NCI-H146 treated with DMSO at 0.1 percent for 48 hours (cell line): ENCODE measurements at regions not wholly inside any gene's neighbourhood (a gene's known extent, or its start where the extent isn't known, plus 50 kb on each side); places are given as distances from the start of the nearest gene placed in this dataset.

ENCODE experiments used
- DNase-seq: peaks from one replicate; lab custom pipeline; 2025; ENCODE audit not compliant: unreplicated experiment; lab: John Stamatoyannopoulos, UW

GRCh38 chr4:137468836-137469235, 63.5 kb downstream of the PCDH18 start:
- no peak for DNase-seq

GRCh38 chr4:137467537-137467936, 64.8 kb downstream of the PCDH18 start:
- DNase-seq: no peak

DNA sequence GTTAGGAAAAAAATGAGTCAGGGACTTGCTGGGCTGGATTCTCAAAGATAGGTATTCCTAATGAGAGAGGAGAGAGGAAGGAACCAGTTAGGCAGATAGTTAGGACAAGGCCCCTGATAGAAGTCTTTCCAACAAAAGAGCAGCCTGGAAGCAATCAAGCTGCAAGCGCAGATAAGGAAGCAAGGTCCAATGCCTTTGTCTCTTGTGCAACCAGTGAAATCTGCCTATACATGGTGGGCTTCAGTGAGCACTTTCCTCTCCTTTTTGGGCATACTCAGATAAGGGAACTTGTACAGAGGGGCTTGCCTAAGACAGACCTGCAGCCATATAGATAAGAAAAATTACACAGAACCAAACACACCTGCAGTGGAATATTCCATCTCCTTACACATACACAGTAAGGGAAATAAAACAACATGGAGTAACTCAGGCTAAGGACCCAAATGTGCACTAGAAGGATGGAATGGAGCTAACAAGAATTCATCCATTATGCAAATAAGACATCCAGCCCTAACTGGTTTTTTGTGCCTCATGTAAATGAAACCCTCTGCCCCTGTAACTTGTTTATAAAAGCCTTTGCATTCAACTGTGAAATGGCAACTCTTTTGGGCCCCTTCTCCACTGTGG, 68.8 kb downstream of the PCDH18 start:
- DNase-seq: no peak

DNA sequence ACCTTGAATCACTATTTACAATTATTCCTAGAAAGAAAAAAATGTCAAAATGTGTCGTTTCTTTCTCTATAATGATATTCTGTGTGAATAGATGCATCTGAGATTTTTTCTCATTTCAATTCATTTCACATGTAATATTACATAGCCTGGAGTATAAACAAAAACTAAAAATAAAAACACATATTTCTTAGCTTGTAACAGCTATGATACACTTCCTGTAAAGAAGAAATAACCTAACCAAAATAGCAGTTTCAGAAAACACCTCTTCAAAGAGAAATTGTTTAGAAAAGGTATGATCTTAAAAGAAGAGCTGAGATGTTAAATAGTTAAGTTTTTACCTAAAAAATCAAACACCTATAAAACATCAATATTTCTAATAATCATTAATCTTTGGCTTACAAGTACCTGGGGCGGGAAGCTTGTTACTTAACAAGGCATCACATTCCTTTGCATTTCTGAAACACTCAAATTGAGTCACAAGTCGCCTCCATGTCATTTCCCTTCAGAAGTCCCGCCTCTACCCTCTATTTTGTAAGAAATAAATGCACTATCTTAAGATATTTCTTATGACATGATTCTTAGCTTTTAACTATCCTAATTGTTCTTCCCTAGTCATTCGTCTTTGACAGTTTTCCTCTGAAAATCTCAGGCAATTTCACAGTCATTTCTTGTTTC, 76.5 kb downstream of the PCDH18 start:
- DNase-seq: no peak

DNA sequence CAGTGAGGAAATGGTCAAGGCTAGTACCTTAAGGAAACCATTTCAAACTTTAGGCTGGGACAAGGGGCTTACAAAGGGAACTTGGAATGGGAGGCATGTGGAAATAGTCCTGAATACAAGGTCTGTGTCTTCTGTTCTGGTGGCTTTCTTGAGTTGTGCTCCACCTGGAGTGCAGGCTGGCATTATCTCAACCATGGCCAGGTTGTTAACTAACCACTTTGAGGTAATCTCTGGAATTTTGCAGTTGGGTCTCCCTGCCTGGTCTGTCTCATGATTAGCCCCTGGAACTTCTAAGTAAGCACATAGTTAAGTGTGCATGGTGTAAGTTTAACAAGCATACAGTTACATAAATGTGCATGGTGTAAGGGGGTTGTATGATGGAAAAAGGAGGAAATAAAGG, 77.5 kb downstream of the PCDH18 start:
- no peak for DNase-seq

GRCh38 chr4:137452799-137453198, 79.5 kb downstream of the PCDH18 start:
- no peak for DNase-seq

DNA sequence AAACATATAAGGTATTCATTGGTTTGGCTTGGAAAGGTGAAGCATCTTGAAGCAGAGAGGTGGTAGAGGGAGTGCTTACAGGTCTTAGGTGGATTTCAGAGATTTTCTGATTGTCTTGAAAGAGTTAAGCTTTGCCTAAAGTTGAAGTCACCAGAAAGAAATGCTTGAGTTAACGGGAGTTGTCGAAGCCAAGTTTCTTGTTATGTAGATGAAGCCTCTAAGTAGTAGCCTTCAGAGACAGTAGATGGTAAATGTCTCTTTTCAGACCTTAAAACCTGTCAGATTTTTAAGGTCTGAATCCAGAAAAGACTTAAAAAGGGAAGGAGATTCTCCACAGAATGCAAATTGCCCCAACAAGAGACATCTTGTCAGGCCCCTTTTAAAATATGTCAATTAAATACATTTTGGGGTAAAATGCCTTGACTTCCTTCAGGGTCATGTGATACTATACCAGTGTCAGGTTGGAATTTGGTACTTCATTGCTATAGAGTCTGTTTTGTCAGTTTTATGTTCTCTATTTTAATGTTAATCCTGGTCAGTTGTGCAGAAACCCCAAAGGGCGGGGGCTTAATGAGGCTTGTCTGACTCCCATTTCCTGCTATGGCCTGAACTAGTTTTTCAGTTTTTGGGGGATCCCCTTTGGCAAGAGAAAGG, 81.0 kb downstream of the PCDH18 start:
- no peak for DNase-seq

GRCh38 chr4:137448402-137448801, 83.9 kb downstream of the PCDH18 start:
- DNase-seq: no peak

DNA sequence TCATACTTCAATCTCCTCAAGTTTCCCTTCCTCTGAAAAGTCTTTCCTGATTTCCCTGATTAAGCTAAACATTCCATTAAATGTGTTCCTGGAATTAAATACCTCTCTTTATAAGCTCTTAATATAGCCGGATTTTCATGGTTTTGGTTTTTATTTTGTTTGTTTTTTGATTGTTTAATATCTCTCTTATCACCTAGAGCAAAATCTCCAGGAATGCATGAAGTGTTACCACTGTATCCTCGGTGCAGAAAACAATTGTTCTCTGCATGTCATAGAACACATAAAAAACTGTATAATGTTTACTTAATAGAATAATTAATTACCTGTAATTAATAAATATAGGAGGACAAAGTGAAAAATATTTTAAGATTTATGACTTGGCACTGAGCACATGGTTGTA, 86.2 kb downstream of the PCDH18 start:
- no peak for DNase-seq

DNA sequence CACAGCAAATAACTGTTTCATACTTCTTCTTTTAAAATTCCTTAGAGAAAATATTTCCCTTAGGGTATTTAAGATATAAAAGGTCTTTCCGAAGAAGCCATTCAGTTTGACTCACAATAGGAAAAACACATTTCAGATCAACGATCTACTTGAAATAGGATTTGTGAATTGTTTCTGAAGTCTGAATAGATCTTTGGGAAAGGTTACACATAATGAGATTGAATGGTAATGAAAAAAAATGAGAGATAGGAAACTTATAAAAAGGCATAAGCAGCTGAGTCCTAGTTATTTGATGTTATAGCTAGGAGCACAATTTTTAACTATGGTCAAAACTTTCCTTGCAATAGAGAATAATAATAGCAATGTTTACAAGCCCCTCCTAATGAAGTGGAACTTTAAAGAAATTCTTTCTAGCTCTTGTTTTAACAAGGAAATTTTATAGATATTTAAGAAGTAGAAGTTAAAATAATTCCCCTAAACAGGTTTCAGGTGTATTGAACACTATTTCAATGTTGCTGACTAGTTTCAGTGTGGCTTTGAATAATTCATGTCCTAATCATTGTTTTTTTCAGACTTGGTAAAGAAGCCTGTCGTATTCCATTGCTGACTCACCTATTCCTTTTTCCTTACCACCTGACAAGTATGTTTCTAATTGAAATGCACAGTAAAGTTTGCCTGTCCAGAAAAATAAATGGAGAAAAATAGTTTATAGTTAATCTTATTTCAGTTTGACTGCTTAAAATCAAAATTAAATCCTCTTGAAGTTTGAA, 89.1 kb downstream of the PCDH18 start:
- DNase-seq: no peak

DNA sequence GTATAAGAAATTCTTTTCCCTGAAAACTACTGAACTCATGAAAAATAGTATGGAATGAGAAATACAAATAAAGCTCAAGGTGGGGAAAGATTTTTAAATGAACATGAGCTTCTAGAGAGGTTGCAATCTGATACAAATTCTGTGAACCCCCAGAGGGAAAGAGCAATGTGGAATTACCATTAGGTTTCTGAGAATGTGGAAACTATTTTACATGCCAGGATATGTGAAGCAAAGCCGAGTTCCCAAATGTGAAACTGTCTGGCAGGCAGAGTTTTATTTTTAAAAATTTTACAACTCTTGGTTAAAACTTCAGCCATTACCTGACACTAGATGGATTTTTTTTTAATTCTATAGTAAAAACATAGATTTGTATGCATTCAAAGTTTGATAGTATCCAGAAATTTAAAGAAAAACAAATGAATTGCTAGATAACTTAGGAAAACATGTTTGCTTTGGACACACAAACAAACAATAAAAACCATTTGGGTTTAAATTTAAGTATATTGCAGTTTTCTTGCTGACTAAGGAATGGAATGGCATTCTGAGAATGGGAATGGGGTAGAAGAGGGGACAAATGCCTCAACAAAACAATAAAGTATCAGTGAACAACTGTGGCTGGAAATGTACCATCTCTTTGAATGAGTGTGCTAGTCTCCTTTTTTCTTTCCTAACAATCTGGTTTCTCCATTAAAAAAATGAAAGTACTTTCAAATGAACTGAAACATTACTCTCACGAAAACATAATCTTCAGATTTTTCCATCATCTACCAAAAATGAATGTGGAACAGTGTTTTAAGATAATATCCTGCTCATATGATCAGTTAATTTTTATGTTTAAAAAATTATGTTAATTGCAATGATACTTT, 99.6 kb downstream of the PCDH18 start:
- no peak for DNase-seq

- DNase-seq: no peak
Observed at GRCh38 chr4:137430171-137430570, 102.1 kb downstream of the PCDH18 start.

DNA sequence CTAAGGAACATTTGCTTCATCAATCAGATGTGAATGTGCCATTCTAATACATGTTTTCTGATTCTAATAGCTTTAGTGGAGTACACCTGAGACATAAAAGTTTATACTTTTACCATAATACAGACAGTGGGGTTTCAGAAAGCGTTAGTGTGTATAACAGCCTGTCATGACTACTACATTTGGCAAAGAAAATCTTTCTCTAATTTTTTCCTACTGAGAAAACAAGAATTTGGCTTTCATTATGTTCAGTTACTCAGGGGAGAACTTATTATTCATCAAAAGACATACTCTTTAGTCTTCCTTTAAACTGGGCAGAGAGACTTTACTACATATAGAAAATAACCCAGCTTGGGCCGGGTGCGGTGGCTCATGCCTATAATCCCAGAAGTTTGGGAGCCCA, 104.9 kb downstream of the PCDH18 start:
- no peak for DNase-seq

DNA sequence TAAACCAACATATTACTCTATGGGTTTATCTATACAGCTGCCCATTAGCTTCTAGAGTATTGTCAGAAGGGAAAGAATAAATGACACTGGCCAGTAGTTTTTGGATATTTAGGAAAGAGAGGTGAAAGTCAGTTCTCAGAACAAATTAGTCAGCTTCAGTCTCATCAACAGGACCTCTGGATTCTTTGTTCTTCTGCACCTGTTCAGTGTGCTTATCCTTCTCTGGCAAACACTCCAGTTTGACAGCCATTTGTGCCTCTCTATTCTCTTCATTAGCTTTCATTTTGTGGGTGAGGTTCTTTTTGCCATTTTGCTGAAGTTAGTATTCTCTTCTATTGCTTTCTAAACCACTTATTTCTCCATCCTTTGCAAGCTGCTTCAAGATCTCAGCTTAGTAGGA, 107.0 kb downstream of the PCDH18 start:
- DNase-seq: no peak

DNA sequence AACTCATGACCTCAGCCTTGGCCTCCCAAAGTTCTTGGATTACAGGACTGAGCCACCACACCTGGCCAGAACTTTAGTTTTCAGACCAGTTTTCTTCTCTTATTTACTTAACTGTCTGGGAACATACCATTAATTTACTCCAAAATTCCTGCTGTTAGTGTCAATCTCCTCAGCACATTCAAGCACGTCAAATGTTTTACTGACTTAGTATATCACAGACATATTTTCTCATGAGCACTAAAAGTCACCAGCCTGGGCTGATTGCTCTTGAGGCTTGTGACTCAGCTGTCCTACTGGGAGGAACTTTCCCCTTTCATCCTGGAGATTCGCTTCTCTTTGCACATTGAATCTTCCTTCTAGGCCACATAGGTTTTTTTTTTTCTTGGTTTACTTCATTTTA, 109.6 kb downstream of the PCDH18 start:
- no peak for DNase-seq

DNA sequence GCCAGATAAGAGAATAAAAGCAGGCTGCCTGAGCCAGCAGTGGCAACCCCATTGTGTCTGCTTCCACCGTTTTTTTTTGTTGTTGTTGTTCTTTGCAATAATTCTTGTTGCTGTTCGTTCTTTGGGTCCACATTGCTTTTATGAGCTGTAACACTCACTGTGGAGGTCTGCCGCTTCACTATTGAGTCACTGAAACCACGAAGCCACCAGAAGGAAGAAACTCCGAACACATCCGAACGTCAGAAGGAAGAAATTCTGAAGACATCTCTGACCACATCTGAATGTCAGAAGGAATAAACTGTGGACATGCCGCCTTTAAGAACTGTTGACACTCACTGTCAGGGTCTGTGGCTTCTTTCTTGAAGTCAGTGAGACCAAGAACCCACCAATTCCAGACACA, 110.5 kb downstream of the PCDH18 start:
- DNase-seq: no peak

- no peak for DNase-seq
Observed at GRCh38 chr4:137420901-137421396, 111.3 kb downstream of the PCDH18 start.

GRCh38 chr4:137417676-137418075, 114.6 kb downstream of the PCDH18 start:
- no peak for DNase-seq

- no peak for DNase-seq
Observed at GRCh38 chr4:137414802-137415201, 117.5 kb downstream of the PCDH18 start.

DNA sequence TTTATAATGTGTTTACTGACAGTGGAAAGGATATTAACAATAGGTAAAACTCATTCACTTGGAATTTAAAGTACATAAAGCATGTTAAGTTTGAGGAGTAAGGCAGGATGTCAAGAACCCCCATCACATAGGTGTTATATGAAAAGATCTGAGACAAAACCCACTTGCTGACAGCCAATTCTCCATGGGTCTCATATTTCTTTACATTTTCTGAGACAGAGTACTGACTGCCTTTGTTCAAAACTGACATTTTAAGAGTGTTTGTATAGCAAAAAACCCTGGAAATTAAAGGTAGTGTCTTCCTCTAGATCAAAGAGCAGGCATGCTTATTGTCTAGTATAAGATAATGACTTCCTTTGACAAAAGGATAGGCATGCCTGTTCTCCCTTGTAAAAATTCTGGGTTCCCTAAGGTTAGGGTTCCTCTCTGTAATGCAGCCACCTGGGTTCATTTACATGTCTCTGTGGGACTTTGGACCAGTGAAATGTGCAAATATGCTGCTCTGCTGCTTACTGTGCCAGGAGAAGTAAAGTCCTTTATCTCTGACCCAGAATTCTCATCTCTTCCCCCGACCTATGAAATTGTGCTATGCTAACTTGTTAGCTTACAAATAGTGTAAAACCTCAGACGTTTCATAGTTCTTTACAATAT, 123.6 kb downstream of the PCDH18 start:
- peak; percentile 10 for DNase-seq
